Heart right ventricle (tissue), 16 donors: ENCODE measurements at regions not wholly inside any gene's neighbourhood (a gene's known extent, or its start where the extent isn't known, plus 50 kb on each side); places are given as distances from the start of the nearest gene placed in this dataset.

Experiments
- ATAC-seq, 8 donors: fragments of 200-7000 bp; cut with Tn5 transposase; one replicate each; pipeline ENCODE4 v1.9.1; 2020; ENCODE audit warnings: mild to moderate bottlenecking in 8 of 8, moderate library complexity in 8 of 8, moderate number of reproducible peaks in 1 of 8
- DNase-seq, 2 donors: peaks; one replicate each; pipeline ENCODE4 v3.0.0-alpha.2; 2020
- H3K27ac ChIP-seq, 10 donors: fragments of 200-600 bp; sonication (generic) in 2 of 10; one replicate each; pipeline versions ENCODE4 v1.5.0 to v1.8.0; 2020 to 2022; ENCODE audit warnings: mild to moderate bottlenecking in 3 of 10
- H3K27me3 ChIP-seq, 7 donors: fragments of 200-600 bp; one replicate each; pipeline ENCODE4 v1.8.0; 2021 to 2022; ENCODE audit warnings: mild to moderate bottlenecking in 2 of 7
- H3K36me3 ChIP-seq, 9 donors: fragments of 200-600 bp; sonication (generic) in 1 of 9; one replicate each; pipeline versions ENCODE4 v1.5.0 to v1.8.0; 2020 to 2022; ENCODE audit warnings: mild to moderate bottlenecking in 2 of 9
- H3K4me1 ChIP-seq, 9 donors: fragments of 200-600 bp; sonication (generic) in 1 of 9; one replicate each; pipeline versions ENCODE4 v1.5.0 to v1.8.0; 2020 to 2022; ENCODE audit warnings: mild to moderate bottlenecking in 4 of 9
- H3K4me3 ChIP-seq, 10 donors: fragments of 200-600 bp; sonication (generic) in 2 of 10; one replicate each; pipeline versions ENCODE4 v1.5.0 to v1.8.0; 2020 to 2022; ENCODE audit warnings: mild to moderate bottlenecking in 7 of 10, moderate library complexity in 2 of 10
- H3K9me3 ChIP-seq, 11 donors: fragments of 200-600 bp in 10 of 11; sonication (generic) in 2 of 11; one replicate each; pipeline versions ENCODE4 v1.5.0 to v1.8.0; 2013 to 2022; ENCODE audit warnings: mild to moderate bottlenecking in 2 of 11, control low read depth in 1 of 11, moderate library complexity in 1 of 11
- CTCF ChIP-seq, 9 donors: fragments of 200-600 bp; sonication (generic) in 2 of 9; IDR thresholded peaks; one replicate each; pipeline versions ENCODE4 v1.5.0 to v1.8.0; 2021 to 2022; ENCODE audit warnings: antibody characterized with exemption in 9 of 9, mild to moderate bottlenecking in 5 of 9, moderate library complexity in 1 of 9
- WGBS, 2 donors: extraction: QIAGEN DNeasy Blood & Tissue Kit; methylation state at CpG; one replicate each; pipeline ENCODE4 v1.1.7; 2013; ENCODE audit warnings: inconsistent platforms in 1 of 2; 5-methylcytosine and 5-hydroxymethylcytosine counted together
- intact Hi-C, 10 donors: fragments of 100-400 bp; cut with DNase I; formaldehyde crosslinking; loops; one replicate each; pipeline versions ENCODE4 v1.11.1 to v1.14.2; 2022
- donor health status: Arrhythmogenic right ventricular cardiomyopathy.
- donor health status: ischemic (EF 13 %, LVEDD 7.1; RV severe dilation, severe dysfunction).
- donor health status: healthy with polysubstance abuse.
- donor health status: DM: no; HTN: yes; CAD: no.
- donor health status: DM: no; HTN: no; CAD: no.
- donor health status: ischemic (EF 25% LVEDD 6.9; RV normal size, moderate dysfunction).
- donor health status: ischemic (EF 25% LVEDD 5.7; RV mildly dilated, moderate dysfunction).
- donor health status: healthy.
- donor health status: DM: yes; HTN: yes; CAD: no.
- donor health status: Ischemic cardiomyopathy.
- donor health status: ischemic (EF 35%, LVEDD 5.7; RV mildly dilated, moderate dysfunction).
- donor health status: nonischemic (EF 11% LVEDD 7.7; RV severe dilation, severe dysfunction).
- donor health status: DM: yes; HTN: yes; CAD: no.
- donor health status: PGD.
- donor health status: ischemic (EF 29% LVEDD 5.4; RV normal size, mild dysfunction).
- donor health status: nonischemic (EF 23%, LVEDD 6.1; RV moderate dilation, normal function).

GRCh38 chr15:35663956-35664355 lies 118.0 kb upstream of the DPH6 start:
- WGBS, 2 donors = 64 to 68% methylated on average over 2 of the region's 2 CpGs
- TF ChIP-seq CTCF (IDR thresholded peaks at IDR 0.05) = no peak
- intact Hi-C loops = loop anchor here in 1 of 10 donors (10.0 kb wide), 1 partner anchor 59 kb away; no protein-coding TSS in a partner anchor
- Histone ChIP-seq H3K4me3 (no peak overlapping the region), H3K4me1 (peaks cover 4 to 47% (median 36%) of the 10 kb centered on the region in 9 donors), H3K36me3 (no peaks in the 10 kb centered on the region), H3K27ac (peak overlapping the region in 1 of 10 donors; percentile 5), H3K9me3 (no peaks in the 10 kb centered on the region), H3K27me3 (no peaks in the 10 kb centered on the region)
- no peak for ATAC-seq
- DNase-seq = no peak

GRCh38 chr15:35665896-35666536 lies 120.1 kb upstream of the DPH6 start:
- WGBS, 2 donors = 13 to 21% methylated on average over 9 of the region's 9 CpGs
- ATAC-seq (peak; percentile 78 to 97 (median 92)), DNase-seq (peak; percentile 32 to 80)
- Histone ChIP-seq H3K27me3 (no peaks in the 10 kb centered on the region), H3K4me1 (peaks cover 4 to 51% (median 36%) of the 10 kb centered on the region in 9 donors), H3K27ac (peak overlapping the region; percentile 49 to 88 (median 76)), H3K9me3 (no peaks in the 10 kb centered on the region), H3K36me3 (no peaks in the 10 kb centered on the region), H3K4me3 (peak overlapping the region in 1 of 10 donors; percentile 2)
- intact Hi-C loops = loop anchor here in 4 of 10 donors (1.0 to 10.0 kb wide), 9 partner anchors 24 to 321 kb away; partner anchors contain the start of gene DPH6 (in 3 of the 4)
- no peak for TF ChIP-seq CTCF (IDR thresholded peaks at IDR 0.05)

GRCh38 chr15:35667908-35668307 lies 121.9 kb upstream of the DPH6 start:
- Histone ChIP-seq H3K36me3 (no peaks in the 10 kb centered on the region), H3K4me1 (peaks cover 4 to 66% (median 52%) of the 10 kb centered on the region in 9 donors), H3K27ac (peak overlapping the region in 9 of 10 donors; percentile 12 to 88 (median 78)), H3K27me3 (no peaks in the 10 kb centered on the region), H3K9me3 (no peaks in the 10 kb centered on the region), H3K4me3 (no peak overlapping the region)
- no peak for TF ChIP-seq CTCF (IDR thresholded peaks at IDR 0.05)
- DNase-seq (no peak), ATAC-seq (no peak)
- intact Hi-C loops = loop anchor here in 3 of 10 donors (2.0 to 10.0 kb wide), 7 partner anchors 39 to 319 kb away; partner anchors contain the start of gene DPH6 (in 2 of the 3)
- WGBS, 2 donors = 21 to 31% methylated on average over 1 of the region's 1 CpG

GRCh38 chr15:35669021-35669420 lies 123.1 kb upstream of the DPH6 start:
- H3K4me3 ChIP-seq = no peak overlapping the region
- DNase-seq = no peak
- peaks cover 4 to 77% (median 63%) of the 10 kb centered on the region in 9 donors for H3K4me1 ChIP-seq
- no peak for TF ChIP-seq CTCF (IDR thresholded peaks at IDR 0.05)
- 59 to 61% methylated on average over 3 of the region's 3 CpGs for WGBS, 2 donors
- no peak for ATAC-seq
- no peaks in the 10 kb centered on the region for H3K36me3 ChIP-seq
- intact Hi-C loops = loop anchor here in 3 of 10 donors (5.0 to 10.0 kb wide), 4 partner anchors 38 to 318 kb away; partner anchors contain the start of gene DPH6 (in 1 of the 3)
- H3K27ac ChIP-seq = peak overlapping the region in 6 of 10 donors; percentile 23 to 88 (median 60)
- no peaks in the 10 kb centered on the region for H3K27me3 ChIP-seq
- H3K9me3 ChIP-seq = no peaks in the 10 kb centered on the region
